ENCODE measurements at regions not wholly inside any gene's neighbourhood (a gene's known extent, or its start where the extent isn't known, plus 50 kb on each side); places are given as distances from the start of the nearest gene placed in this dataset.

- no peak for DNase-seq
Observed at GRCh38 chr7:86970986-86971385, 88.5 kb downstream of the ELAPOR2 start.

- no peak for DNase-seq
Observed at GRCh38 chr7:86970547-86970946, 88.9 kb downstream of the ELAPOR2 start.

GRCh38 chr7:86969865-86970264 lies 89.6 kb downstream of the ELAPOR2 start:
- no peak for DNase-seq

GRCh38 chr7:86968618-86969017 lies 90.8 kb downstream of the ELAPOR2 start:
- no peak for DNase-seq

- DNase-seq: no peak
Observed at GRCh38 chr7:86966916-86967315, 92.5 kb downstream of the ELAPOR2 start.

- DNase-seq: no peak
Observed at GRCh38 chr7:86965727-86966120, 93.7 kb downstream of the ELAPOR2 start.

GRCh38 chr7:86964973-86965726 lies 94.3 kb downstream of the ELAPOR2 start:
- DNase-seq: no peak

GRCh38 chr7:86963599-86964230 lies 95.7 kb downstream of the ELAPOR2 start:
- no peak for DNase-seq

GRCh38 chr7:86962623-86963022 lies 96.8 kb downstream of the ELAPOR2 start:
- DNase-seq: no peak

- DNase-seq: no peak
Observed at GRCh38 chr7:86961686-86962085, 97.8 kb downstream of the ELAPOR2 start.

GRCh38 chr7:86958380-86958779 lies 101.1 kb downstream of the ELAPOR2 start:
- DNase-seq: no peak

GRCh38 chr7:86956567-86956966 lies 102.9 kb downstream of the ELAPOR2 start:
- no peak for DNase-seq

GRCh38 chr7:86955895-86956503 lies 103.5 kb downstream of the ELAPOR2 start:
- DNase-seq: no peak

GRCh38 chr7:86954971-86955370 lies 104.5 kb downstream of the ELAPOR2 start:
- DNase-seq: no peak

- DNase-seq: no peak
Observed at GRCh38 chr7:86953653-86954336, 105.7 kb downstream of the ELAPOR2 start.

- no peak for DNase-seq
Observed at GRCh38 chr7:86953219-86953618, 106.2 kb downstream of the ELAPOR2 start.

- no peak for DNase-seq
Observed at GRCh38 chr7:86951895-86952294, 107.6 kb downstream of the ELAPOR2 start.

GRCh38 chr7:86950944-86951343 lies 108.5 kb downstream of the ELAPOR2 start:
- no peak for DNase-seq

GRCh38 chr7:86950360-86950759 lies 109.1 kb downstream of the ELAPOR2 start:
- DNase-seq: no peak

GRCh38 chr7:86949779-86950260 lies 109.6 kb downstream of the ELAPOR2 start:
- no peak for DNase-seq

- DNase-seq: no peak
Observed at GRCh38 chr7:86949052-86949778, 110.2 kb downstream of the ELAPOR2 start.

GRCh38 chr7:86947929-86948328 lies 111.5 kb downstream of the ELAPOR2 start:
- no peak for DNase-seq

GRCh38 chr7:86943447-86943846 lies 116.0 kb downstream of the ELAPOR2 start:
- DNase-seq: no peak
